HFF-Myc (cell line): ENCODE measurements at regions not wholly inside any gene's neighbourhood (a gene's known extent, or its start where the extent isn't known, plus 50 kb on each side); places are given as distances from the start of the nearest gene placed in this dataset.

Source experiments
- DNase-seq: peaks from one replicate; pipeline ENCODE4 v3.0.0-alpha.2; 2011; ENCODE audit warnings: low read depth; ENCODE audit errors: extremely low read depth
- H3K4me3 ChIP-seq: replicated peaks from 2 replicates; pipeline ENCODE4 v1.5.1; 2011; ENCODE audit warnings: low read depth, mild to moderate bottlenecking, control low read depth, low read length
- CTCF ChIP-seq: IDR thresholded peaks from 2 replicates; pipeline ENCODE4 v1.5.1; 2012; ENCODE audit warnings: mild to moderate bottlenecking, low read depth, low read length, control low read depth; ENCODE audit errors: missing control alignments

GRCh38 chr11:92505689-92506088, 281.1 kb downstream of the FAT3 start:
- no peak for DNase-seq
- TF ChIP-seq CTCF: no peak
- no peak overlapping the region for H3K4me3 ChIP-seq

GRCh38 chr11:92506809-92507336, 282.3 kb downstream of the FAT3 start:
- DNase-seq: no peak
- TF ChIP-seq CTCF: no peak

GRCh38 chr11:92510591-92510990, 286.0 kb downstream of the FAT3 start:
- no peak for DNase-seq
- no peak for TF ChIP-seq CTCF
- H3K4me3 ChIP-seq: no peak overlapping the region

More at GRCh38 chr11:92506809-92507336, 282.3 kb downstream of the FAT3 start:
- H3K4me3 ChIP-seq: no peak overlapping the region

- no peak for TF ChIP-seq CTCF
- H3K4me3 ChIP-seq: no peak overlapping the region
- no peak for DNase-seq
Observed at GRCh38 chr11:92511522-92512203, 287.0 kb downstream of the FAT3 start.

GRCh38 chr11:92512204-92512569, 287.6 kb downstream of the FAT3 start:
- no peak for TF ChIP-seq CTCF
- DNase-seq: no peak
- H3K4me3 ChIP-seq: no peak overlapping the region

GRCh38 chr11:92523611-92524010, 299.0 kb downstream of the FAT3 start:
- TF ChIP-seq CTCF: no peak
- no peak for DNase-seq
- H3K4me3 ChIP-seq: no peak overlapping the region

GRCh38 chr11:92524542-92524941, 299.9 kb downstream of the FAT3 start:
- no peak for TF ChIP-seq CTCF
- H3K4me3 ChIP-seq: no peak overlapping the region
- no peak for DNase-seq
